22Rv1 (cell line): ENCODE measurements at regions not wholly inside any gene's neighbourhood (a gene's known extent, or its start where the extent isn't known, plus 50 kb on each side); places are given as distances from the start of the nearest gene placed in this dataset.

Experiments
- H3K27ac ChIP-seq: fragments of 450-650 bp; 2 replicates; pipeline ENCODE4 v1.5.1; 2017
- CTCF ChIP-seq: fragments of 450-650 bp; IDR thresholded peaks from 2 replicates; pipeline ENCODE4 v1.5.1; 2017; ENCODE audit warnings: mild to moderate bottlenecking
- ZFX ChIP-seq: fragments of 450-650 bp; IDR thresholded peaks from 2 replicates; pipeline ENCODE4 v1.6.1; 2017; ENCODE audit warnings: antibody characterized with exemption, borderline replicate concordance

- no peak overlapping the region for H3K27ac ChIP-seq
- no peak for TF ChIP-seq CTCF
- TF ChIP-seq ZFX, result no peak
These were observed 140.0 kb downstream of the IRS2 start for GRCh38 chr13:109646423-109646822.

- no peak for TF ChIP-seq ZFX
- TF ChIP-seq CTCF, result no peak
- H3K27ac ChIP-seq, result no peak overlapping the region
These were observed 140.6 kb downstream of the IRS2 start for GRCh38 chr13:109645831-109646230.

GRCh38 chr13:109644956-109645355 is 141.4 kb downstream of the IRS2 start:
- H3K27ac ChIP-seq, result no peak overlapping the region
- TF ChIP-seq CTCF, result no peak
- TF ChIP-seq ZFX, result no peak

- H3K27ac ChIP-seq, result no peak overlapping the region
- no peak for TF ChIP-seq CTCF
- no peak for TF ChIP-seq ZFX
These were observed 142.2 kb downstream of the IRS2 start for GRCh38 chr13:109644069-109644750.

GRCh38 chr13:109642358-109642757 is 144.0 kb downstream of the IRS2 start:
- H3K27ac ChIP-seq, result no peak overlapping the region
- TF ChIP-seq ZFX, result no peak
- TF ChIP-seq CTCF, result no peak

- no peak overlapping the region for H3K27ac ChIP-seq
- no peak for TF ChIP-seq ZFX
- TF ChIP-seq CTCF, result no peak
These were observed 149.6 kb downstream of the IRS2 start for GRCh38 chr13:109636736-109637135.

- TF ChIP-seq ZFX (no peak), CTCF (no peak)
- no peak overlapping the region for H3K27ac ChIP-seq
These were observed 155.3 kb downstream of the IRS2 start for GRCh38 chr13:109631069-109631468.
